Liver (tissue), 8 donors: ENCODE measurements at regions not wholly inside any gene's neighbourhood (a gene's known extent, or its start where the extent isn't known, plus 50 kb on each side); places are given as distances from the start of the nearest gene placed in this dataset.

ENCODE experiments used
- DNase-seq: peaks from one replicate; pipeline ENCODE4 v3.0.0-alpha.2; 2017; ENCODE audit warnings: low spot score
- H3K27ac ChIP-seq, 2 donors: one replicate each; pipeline ENCODE4 v1.7.0; 2013; ENCODE audit warnings: inconsistent platforms in 2 of 2, low read length in 2 of 2, control low read depth in 1 of 2, low read depth in 1 of 2, mild to moderate bottlenecking in 1 of 2
- H3K27me3 ChIP-seq, 4 donors: one replicate each; pipeline versions ENCODE4 v1.6.1 to v1.7.0; 2013; ENCODE audit warnings: low read length in 3 of 4, inconsistent platforms in 1 of 4, mild to moderate bottlenecking in 1 of 4, moderate library complexity in 1 of 4; ENCODE audit not compliant: control insufficient read depth in 4 of 4, insufficient read depth in 4 of 4
- H3K36me3 ChIP-seq, 4 donors: one replicate each; pipeline versions ENCODE4 v1.6.1 to v1.7.0; 2013; ENCODE audit warnings: low read length in 3 of 4, mild to moderate bottlenecking in 3 of 4, low read depth in 1 of 4, moderate library complexity in 1 of 4; ENCODE audit not compliant: control insufficient read depth in 4 of 4, insufficient read depth in 3 of 4
- H3K4me1 ChIP-seq, 4 donors: one replicate each; pipeline versions ENCODE4 v1.6.1 to v1.7.0; 2013; ENCODE audit warnings: low read length in 3 of 4, mild to moderate bottlenecking in 3 of 4, moderate library complexity in 1 of 4; ENCODE audit not compliant: control insufficient read depth in 4 of 4, insufficient read depth in 4 of 4
- H3K4me3 ChIP-seq, 3 donors: one replicate each; pipeline versions ENCODE4 v1.6.1 to v1.7.0; 2013; ENCODE audit warnings: low read length in 3 of 3, control low read depth in 1 of 3, low read depth in 1 of 3, mild to moderate bottlenecking in 1 of 3
- H3K9ac ChIP-seq, 2 donors: one replicate each; pipeline ENCODE4 v1.7.0; 2013; ENCODE audit warnings: low read length in 2 of 2, mild to moderate bottlenecking in 2 of 2, moderate library complexity in 2 of 2, control low read depth in 1 of 2, low read depth in 1 of 2
- H3K9me3 ChIP-seq, 4 donors: one replicate each; pipeline versions ENCODE4 v1.6.1 to v1.7.0; 2013; ENCODE audit warnings: low read length in 3 of 4; ENCODE audit not compliant: control insufficient read depth in 4 of 4
- EGR1 ChIP-seq, 2 donors: IDR thresholded peaks; 2 replicates each; pipeline ENCODE4 v1.6.1; 2016 to 2018; ENCODE audit warnings: antibody characterized with exemption in 2 of 2, low read depth in 2 of 2
- FOXA1 ChIP-seq: IDR thresholded peaks from 2 replicates; pipeline ENCODE4 v1.6.1; 2016; ENCODE audit warnings: antibody characterized with exemption
- FOXA2 ChIP-seq: IDR thresholded peaks from 2 replicates; pipeline ENCODE4 v1.6.1; 2016; ENCODE audit warnings: antibody characterized with exemption
- GABPA ChIP-seq, 2 donors: IDR thresholded peaks in 1 of 2; conservative IDR thresholded peaks in 1 of 2; 2 replicates each; pipeline ENCODE4 v1.6.1; 2016; ENCODE audit warnings: antibody characterized with exemption in 2 of 2, mild to moderate bottlenecking in 1 of 2, moderate library complexity in 1 of 2
- HNF4A ChIP-seq, 2 donors: conservative IDR thresholded peaks; 2 replicates each; pipeline ENCODE4 v1.6.1; 2016; ENCODE audit warnings: antibody characterized with exemption in 2 of 2, mild to moderate bottlenecking in 2 of 2
- HNF4G ChIP-seq: IDR thresholded peaks from 2 replicates; pipeline ENCODE4 v1.6.1; 2016; ENCODE audit warnings: antibody characterized with exemption
- JUND ChIP-seq, 2 donors: IDR thresholded peaks; 2 replicates each; pipeline ENCODE4 v1.6.1; 2016; ENCODE audit warnings: antibody characterized with exemption in 2 of 2
- NR2F2 ChIP-seq: IDR thresholded peaks from 2 replicates; pipeline ENCODE4 v1.6.1; 2016; ENCODE audit warnings: antibody characterized with exemption
- RAD21 ChIP-seq, 2 donors: IDR thresholded peaks; 2 replicates each; pipeline ENCODE4 v1.6.1; 2016; ENCODE audit warnings: antibody characterized with exemption in 2 of 2, mild to moderate bottlenecking in 2 of 2
- RXRA ChIP-seq, 2 donors: IDR thresholded peaks; 2 replicates each; pipeline ENCODE4 v1.6.1; 2017 to 2018; ENCODE audit warnings: antibody characterized with exemption in 2 of 2, mild to moderate bottlenecking in 1 of 2
- SP1 ChIP-seq: IDR thresholded peaks from 2 replicates; pipeline ENCODE4 v1.6.1; 2018; ENCODE audit warnings: antibody characterized with exemption, mild to moderate bottlenecking
- TAF1 ChIP-seq: conservative IDR thresholded peaks from 2 replicates; pipeline ENCODE4 v1.6.1; 2016; ENCODE audit warnings: antibody characterized with exemption, mild to moderate bottlenecking
- YY1 ChIP-seq: IDR thresholded peaks from 2 replicates; pipeline ENCODE4 v1.6.1; 2016; ENCODE audit warnings: antibody characterized with exemption, mild to moderate bottlenecking
- WGBS: extraction: QIAGEN DNeasy Blood & Tissue Kit; methylation state at CpG from one replicate; pipeline ENCODE4 v1.1.7; 2013; 5-methylcytosine and 5-hydroxymethylcytosine counted together
- TF ChIP-seq, protein P1 (sequence below): IDR thresholded peaks from 2 replicates; pipeline ENCODE4 v1.6.1; 2016; ENCODE audit warnings: antibody characterized with exemption, mild to moderate bottlenecking
- TF ChIP-seq, protein P2 (sequence below): IDR thresholded peaks from 2 replicates; pipeline ENCODE4 v1.6.1; 2016; ENCODE audit warnings: antibody characterized with exemption
- TF ChIP-seq, protein P3 (sequence below): IDR thresholded peaks from 2 replicates; pipeline ENCODE4 v1.6.1; 2016; ENCODE audit warnings: antibody characterized with exemption
- TF ChIP-seq, protein P4 (sequence below): IDR thresholded peaks from 2 replicates; pipeline ENCODE4 v1.6.1; 2016; ENCODE audit warnings: antibody characterized with exemption
- TF ChIP-seq, protein P5 (sequence below): fragments of 150-350 bp; IDR thresholded peaks from 2 replicates; pipeline ENCODE4 v1.5.1; 2017; ENCODE audit warnings: improper control_type of control experiment, low read depth, low read length; ENCODE audit not compliant: missing input control
- donor health status: healthy.
- donor health status: healthy.
- donor health status: healthy.
- donor health status: healthy.
- donor health status: healthy.

DNA sequence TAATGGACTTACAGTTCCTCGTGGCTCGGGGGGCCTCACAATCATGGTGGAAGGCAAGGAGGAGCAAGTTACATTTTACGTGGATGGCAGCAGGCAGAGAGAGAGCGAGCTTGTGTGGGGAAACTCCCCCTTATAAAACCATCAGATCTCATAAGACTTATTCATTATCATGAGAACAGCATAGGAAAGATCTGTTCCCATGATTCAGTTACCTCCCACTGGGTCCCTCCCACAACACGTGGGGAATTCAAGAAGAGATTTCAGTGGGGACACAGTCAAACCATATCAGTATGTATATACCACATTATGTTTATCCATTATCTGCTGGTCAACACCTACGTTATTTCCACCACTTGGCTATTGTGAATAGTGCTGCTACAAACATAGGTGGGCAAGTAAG is 352.3 kb upstream of the B3GALT2 start:
- 92% methylated on average over 6 of the region's 6 CpGs for WGBS
- no peak overlapping the region for H3K27ac ChIP-seq
- TF ChIP-seq JUND (IDR thresholded peaks at IDR 0.05) (no peak), NR2F2 (no peak), HNF4G (no peak)

DNA sequence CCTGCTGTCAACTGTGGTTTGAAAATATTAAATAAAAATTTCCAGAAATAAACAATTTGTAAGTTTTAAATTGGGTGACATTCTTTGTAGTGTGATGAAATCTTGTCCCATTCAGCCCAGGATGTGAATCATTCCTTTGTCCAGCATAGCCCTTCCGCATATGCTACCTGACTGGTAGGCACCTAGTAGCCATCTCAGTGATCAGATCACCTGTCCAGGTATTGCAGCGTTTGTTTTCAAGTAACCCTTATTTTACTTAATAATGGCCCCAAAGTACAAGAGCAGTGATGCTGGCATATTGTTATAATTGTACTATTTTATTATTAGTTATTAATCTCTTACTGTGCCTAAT is 351.6 kb upstream of the B3GALT2 start:
- H3K9ac ChIP-seq: no peak overlapping the region
- WGBS: 85% methylated on average over 2 of the region's 2 CpGs
- peaks cover 0 to 2% (median 0%) of the 10 kb centered on the region in 4 donors for H3K4me1 ChIP-seq
- no peak overlapping the region for H3K4me3 ChIP-seq
- no peak overlapping the region for H3K27ac ChIP-seq
- no peaks in the 10 kb centered on the region for H3K27me3 ChIP-seq
- H3K36me3 ChIP-seq: no peaks in the 10 kb centered on the region
- no peak for TF ChIP-seq EGR1 (IDR thresholded peaks at IDR 0.05; ENCODE audit: low read depth in 2 of 2)
- TF ChIP-seq JUND (IDR thresholded peaks at IDR 0.05): no peak
- TF ChIP-seq YY1: no peak
- TF ChIP-seq RXRA (IDR thresholded peaks at IDR 0.05): no peak
- TF ChIP-seq, protein P1, sequence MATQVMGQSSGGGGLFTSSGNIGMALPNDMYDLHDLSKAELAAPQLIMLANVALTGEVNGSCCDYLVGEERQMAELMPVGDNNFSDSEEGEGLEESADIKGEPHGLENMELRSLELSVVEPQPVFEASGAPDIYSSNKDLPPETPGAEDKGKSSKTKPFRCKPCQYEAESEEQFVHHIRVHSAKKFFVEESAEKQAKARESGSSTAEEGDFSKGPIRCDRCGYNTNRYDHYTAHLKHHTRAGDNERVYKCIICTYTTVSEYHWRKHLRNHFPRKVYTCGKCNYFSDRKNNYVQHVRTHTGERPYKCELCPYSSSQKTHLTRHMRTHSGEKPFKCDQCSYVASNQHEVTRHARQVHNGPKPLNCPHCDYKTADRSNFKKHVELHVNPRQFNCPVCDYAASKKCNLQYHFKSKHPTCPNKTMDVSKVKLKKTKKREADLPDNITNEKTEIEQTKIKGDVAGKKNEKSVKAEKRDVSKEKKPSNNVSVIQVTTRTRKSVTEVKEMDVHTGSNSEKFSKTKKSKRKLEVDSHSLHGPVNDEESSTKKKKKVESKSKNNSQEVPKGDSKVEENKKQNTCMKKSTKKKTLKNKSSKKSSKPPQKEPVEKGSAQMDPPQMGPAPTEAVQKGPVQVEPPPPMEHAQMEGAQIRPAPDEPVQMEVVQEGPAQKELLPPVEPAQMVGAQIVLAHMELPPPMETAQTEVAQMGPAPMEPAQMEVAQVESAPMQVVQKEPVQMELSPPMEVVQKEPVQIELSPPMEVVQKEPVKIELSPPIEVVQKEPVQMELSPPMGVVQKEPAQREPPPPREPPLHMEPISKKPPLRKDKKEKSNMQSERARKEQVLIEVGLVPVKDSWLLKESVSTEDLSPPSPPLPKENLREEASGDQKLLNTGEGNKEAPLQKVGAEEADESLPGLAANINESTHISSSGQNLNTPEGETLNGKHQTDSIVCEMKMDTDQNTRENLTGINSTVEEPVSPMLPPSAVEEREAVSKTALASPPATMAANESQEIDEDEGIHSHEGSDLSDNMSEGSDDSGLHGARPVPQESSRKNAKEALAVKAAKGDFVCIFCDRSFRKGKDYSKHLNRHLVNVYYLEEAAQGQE: no peak
- TF ChIP-seq FOXA1: no peak
- no peak for TF ChIP-seq NR2F2
- TF ChIP-seq, protein P2, sequence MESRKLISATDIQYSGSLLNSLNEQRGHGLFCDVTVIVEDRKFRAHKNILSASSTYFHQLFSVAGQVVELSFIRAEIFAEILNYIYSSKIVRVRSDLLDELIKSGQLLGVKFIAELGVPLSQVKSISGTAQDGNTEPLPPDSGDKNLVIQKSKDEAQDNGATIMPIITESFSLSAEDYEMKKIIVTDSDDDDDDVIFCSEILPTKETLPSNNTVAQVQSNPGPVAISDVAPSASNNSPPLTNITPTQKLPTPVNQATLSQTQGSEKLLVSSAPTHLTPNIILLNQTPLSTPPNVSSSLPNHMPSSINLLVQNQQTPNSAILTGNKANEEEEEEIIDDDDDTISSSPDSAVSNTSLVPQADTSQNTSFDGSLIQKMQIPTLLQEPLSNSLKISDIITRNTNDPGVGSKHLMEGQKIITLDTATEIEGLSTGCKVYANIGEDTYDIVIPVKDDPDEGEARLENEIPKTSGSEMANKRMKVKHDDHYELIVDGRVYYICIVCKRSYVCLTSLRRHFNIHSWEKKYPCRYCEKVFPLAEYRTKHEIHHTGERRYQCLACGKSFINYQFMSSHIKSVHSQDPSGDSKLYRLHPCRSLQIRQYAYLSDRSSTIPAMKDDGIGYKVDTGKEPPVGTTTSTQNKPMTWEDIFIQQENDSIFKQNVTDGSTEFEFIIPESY: no peak
- TF ChIP-seq GABPA (IDR thresholded peaks at IDR 0.05 in 1 of 2, conservative IDR thresholded peaks at IDR 0.05 in 1 of 2): no peak
- TF ChIP-seq SP1: no peak
- TF ChIP-seq, protein P3, sequence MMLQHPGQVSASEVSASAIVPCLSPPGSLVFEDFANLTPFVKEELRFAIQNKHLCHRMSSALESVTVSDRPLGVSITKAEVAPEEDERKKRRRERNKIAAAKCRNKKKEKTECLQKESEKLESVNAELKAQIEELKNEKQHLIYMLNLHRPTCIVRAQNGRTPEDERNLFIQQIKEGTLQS: no peak
- TF ChIP-seq, protein P4, sequence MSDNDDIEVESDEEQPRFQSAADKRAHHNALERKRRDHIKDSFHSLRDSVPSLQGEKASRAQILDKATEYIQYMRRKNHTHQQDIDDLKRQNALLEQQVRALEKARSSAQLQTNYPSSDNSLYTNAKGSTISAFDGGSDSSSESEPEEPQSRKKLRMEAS: no peak
- no peak for TF ChIP-seq TAF1
- TF ChIP-seq HNF4A (conservative IDR thresholded peaks at IDR 0.05): no peak
- TF ChIP-seq, protein P5, sequence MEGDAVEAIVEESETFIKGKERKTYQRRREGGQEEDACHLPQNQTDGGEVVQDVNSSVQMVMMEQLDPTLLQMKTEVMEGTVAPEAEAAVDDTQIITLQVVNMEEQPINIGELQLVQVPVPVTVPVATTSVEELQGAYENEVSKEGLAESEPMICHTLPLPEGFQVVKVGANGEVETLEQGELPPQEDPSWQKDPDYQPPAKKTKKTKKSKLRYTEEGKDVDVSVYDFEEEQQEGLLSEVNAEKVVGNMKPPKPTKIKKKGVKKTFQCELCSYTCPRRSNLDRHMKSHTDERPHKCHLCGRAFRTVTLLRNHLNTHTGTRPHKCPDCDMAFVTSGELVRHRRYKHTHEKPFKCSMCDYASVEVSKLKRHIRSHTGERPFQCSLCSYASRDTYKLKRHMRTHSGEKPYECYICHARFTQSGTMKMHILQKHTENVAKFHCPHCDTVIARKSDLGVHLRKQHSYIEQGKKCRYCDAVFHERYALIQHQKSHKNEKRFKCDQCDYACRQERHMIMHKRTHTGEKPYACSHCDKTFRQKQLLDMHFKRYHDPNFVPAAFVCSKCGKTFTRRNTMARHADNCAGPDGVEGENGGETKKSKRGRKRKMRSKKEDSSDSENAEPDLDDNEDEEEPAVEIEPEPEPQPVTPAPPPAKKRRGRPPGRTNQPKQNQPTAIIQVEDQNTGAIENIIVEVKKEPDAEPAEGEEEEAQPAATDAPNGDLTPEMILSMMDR: no peak
- no peak for TF ChIP-seq RAD21 (IDR thresholded peaks at IDR 0.05)
- TF ChIP-seq FOXA2: no peak
- no peak for DNase-seq
- no peaks in the 10 kb centered on the region for H3K9me3 ChIP-seq

More for the DNA sequence above, 352.3 kb upstream of the B3GALT2 start:
- Histone ChIP-seq H3K36me3 (no peaks in the 10 kb centered on the region), H3K9ac (no peak overlapping the region), H3K4me1 (peaks cover 0 to 2% (median 0%) of the 10 kb centered on the region in 4 donors), H3K4me3 (no peak overlapping the region), H3K27me3 (no peaks in the 10 kb centered on the region), H3K9me3 (no peaks in the 10 kb centered on the region)
- no peak for DNase-seq
